GM19452 (cell line): ENCODE measurements at regions not wholly inside any gene's neighbourhood (a gene's known extent, or its start where the extent isn't known, plus 50 kb on each side); places are given as distances from the start of the nearest gene placed in this dataset.

Experiments used
- ATAC-seq: cut with Tn5 transposase; IDR thresholded peaks from one replicate; pipeline ENCODE4 v1.9.1; 2021; ENCODE audit not compliant: unreplicated experiment

DNA sequence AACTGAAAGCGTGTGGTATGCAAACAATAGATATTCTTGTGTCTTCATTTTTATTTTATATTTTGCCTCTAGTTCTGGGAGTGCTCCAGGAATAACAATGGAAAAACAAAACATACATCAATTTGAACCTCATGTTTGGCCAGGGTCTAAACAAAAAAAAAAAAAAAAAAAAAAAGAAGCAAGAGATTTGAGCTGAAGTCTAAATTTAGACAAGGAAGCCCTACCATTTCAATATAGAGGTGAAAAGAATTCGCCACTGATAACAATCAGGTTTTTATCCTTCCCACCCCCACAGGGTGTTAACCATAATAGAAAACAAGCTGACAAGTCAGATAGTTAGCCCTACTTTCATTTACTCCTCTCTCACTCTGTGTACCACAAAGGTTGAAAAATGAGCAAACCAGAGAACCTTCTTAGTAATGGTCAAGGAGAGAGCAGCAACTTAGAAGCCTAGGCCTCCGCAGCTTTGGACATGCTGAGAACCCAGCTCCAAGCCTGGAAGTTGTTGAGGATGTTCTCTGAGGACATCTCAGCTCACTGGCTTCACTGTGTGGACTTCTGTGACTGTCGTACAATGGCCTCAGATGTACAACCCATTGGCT, 118.2 kb upstream of the HMHB1 start:
- peak; percentile 92 for ATAC-seq

DNA sequence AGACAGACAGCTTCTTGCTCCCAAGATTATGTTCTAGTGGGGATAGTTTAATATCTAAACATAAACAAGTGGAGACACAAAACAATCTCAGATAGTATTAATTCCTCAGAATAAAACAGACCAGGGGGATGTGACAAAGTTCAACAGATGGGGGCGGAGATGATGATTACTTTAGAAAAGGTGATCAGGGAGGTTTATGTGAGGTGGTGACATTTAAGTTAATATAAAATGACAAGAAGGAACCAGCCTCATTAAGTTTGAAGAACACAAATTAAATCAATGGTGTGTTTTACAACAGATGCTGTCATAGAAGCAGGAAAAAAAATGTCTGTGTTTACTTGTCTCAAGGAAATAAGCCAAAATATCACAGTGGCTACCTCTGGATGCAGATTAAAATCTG, 119.6 kb upstream of the HMHB1 start:
- ATAC-seq, result no peak

DNA sequence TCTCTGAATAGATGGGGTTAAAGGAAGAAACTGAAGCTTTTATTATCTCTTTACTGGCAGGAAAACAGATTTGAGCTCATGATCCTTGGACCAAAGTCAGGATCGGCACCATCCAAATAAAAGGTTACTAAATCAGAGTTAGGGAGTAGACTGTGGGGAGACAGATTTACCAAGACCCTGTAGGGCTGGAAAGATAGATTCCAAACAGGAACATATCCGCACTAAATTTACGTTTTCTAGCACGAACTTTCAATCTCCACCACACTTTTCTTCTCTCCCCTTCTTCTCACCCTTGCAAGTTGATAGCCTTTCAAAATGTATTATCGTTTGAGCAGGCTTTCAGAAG, 120.0 kb upstream of the HMHB1 start:
- ATAC-seq, result no peak

DNA sequence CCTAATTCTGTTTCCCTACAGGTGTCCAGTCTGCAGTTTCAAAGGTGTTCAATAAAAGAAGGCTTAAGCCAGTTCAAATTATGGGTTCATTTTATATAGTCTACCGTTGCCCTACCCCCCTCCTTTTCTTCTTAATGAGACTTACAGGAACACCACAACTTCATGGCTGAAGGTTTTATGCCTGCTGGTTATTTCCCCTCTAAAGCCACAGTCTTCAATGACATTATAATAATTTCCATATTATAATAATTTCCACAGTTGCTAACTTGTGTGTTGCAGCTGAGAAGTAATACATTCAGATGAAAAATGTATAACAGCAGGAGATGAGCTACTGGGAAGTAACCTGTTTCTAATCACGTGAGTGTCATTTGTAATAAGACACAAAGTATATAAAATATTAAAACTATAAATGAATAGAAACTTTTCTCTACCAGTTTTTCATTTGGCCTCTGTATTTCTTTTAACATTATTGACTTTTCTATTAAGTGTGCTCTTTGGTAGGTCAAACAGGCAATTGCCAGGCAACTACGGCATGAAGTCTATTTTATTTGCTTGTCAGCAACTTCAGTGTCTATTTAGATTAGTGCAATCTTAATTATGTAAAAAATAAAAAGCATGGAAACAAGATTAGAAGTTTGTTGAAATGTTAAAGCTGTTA, 120.5 kb upstream of the HMHB1 start:
- no peak for ATAC-seq

DNA sequence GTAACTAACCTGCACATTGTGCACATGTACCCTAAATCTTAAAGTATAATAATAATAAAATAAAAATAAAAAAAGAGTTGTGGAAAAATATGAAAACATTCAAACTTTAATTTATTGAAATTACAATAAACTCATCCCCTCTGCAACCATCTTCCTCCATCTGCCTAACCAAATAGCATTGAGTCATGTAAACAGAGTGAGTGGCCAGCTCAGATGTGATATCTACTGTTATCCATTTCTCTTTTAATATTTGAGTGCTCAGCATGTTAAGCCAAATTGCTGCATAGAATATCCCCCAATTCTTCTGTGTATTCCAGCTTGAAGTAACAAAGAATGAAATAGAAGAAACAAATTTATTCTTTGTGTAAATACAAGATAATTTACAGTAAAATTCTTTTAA, 124.4 kb upstream of the HMHB1 start:
- ATAC-seq, result no peak

DNA sequence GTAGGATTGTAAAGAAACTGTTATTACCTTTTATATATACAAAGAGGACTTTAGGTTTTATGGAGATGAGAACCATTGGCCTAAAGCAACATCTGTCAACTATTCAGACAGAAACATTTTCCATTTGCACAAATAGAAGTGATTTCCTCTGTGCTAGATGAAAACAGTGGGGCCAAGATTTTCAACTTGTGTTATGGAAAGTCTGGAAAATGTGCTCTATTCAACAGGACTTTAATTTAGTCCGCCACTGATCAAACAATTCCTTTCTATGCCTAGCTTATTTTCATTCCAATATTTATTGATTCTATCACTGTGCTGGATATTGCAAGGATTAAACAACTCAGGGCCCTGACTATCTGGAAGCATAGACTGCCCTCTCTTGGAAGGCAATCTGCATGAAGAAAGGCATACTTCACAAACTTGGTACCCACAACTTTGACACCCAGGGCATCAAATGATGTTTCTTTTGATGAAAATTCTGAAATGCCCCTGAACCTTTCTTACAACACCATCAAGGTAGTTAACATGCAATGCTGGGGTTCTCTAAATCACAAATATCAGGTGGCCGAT, 126.6 kb upstream of the HMHB1 start:
- ATAC-seq, result no peak

DNA sequence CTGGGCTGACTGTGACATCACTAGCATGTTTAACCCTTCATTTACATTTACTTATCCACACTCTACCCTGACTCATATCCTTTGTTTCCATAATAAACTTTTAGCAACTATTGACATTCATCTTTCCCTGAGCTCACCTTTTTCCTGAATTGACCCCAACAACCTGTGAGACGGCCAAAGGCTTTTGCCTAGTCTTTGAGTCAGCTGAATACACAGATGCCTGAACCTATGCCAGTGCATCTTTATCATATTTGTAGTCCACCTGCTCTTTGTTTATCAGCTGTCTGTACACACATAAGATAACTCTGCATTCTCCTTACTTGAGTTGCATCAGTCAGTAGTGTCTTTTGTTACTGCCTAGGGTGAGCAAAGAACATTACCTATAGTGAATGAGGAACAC, 128.5 kb upstream of the HMHB1 start:
- no peak for ATAC-seq

DNA sequence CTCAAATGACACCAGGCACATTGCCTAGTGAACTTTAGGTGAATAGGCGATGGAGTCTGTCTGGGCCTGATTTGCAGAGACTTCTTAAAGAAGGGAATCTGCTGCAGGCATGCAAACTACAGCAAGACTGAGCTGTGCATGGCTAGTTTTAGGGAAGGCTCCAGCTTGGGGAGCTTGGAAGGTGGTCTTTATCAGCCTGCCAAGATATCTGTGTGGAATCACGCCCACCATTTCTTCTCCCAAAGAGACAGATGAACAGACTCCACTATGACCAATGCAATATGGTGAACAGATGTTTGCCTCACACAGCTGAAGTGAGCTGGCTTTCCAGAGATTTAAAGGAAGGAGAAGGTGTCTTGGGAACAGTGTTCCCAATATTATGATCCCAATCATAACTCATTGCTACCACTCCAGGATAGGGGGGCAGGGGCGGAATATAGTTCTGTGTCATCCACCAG, 129.0 kb upstream of the HMHB1 start:
- ATAC-seq, result no peak

DNA sequence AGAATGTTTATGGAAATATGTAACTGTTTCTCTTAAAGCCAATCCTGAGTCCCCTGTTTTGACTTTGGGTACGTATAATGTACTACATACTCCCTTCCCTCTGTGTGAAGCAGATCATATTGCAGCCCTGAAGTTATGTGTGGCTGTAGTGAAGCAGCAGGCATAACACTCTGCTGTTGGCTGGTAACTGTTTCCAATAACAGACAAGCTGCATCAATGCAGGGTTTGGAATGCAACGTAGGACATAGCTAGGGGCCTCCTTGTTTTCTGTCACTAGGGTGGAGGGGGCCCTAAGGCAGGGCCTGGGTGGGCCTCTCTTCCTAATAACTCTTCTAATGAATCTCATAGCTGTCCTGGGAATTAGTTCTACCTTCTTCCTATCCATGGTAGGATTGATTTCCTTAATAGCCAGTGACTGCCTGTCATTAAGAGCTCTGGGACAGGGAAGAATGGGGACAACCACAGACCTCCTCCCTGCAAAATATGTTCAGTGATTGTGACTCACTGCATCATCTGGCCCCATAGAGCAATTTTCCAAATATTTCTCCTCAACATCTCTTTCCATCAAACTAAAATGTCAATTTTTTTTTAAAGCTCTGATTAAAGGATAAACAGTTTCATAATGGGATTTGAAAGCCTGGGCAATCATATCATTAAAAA, 129.6 kb upstream of the HMHB1 start:
- ATAC-seq, result no peak

DNA sequence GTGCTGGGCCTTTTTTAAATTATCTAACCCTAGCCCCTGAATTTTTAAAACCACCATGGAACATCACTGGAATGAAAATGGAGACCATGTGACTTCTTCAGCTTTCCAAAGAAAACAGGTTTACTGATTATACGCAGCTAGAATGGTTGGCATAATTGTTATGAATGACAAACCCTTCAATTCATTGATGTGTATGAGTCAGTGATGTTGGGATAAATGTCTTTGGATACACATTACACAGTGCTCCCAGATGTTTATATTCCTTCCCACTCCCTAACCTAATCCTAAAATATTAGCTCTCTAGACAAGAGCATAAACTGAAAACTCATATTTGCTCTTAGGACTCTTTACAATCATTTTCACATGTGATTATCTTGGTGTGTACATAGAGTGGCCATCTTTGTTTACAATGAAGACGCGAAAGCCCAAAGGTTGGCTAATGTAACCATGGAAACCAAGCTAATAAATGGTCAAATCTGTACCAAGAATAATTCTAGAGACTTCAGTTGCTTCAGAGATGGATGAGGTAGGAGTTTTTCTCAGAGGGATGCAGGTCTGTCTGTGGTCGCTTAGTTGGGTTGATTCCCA, 131.2 kb upstream of the HMHB1 start:
- no peak for ATAC-seq

DNA sequence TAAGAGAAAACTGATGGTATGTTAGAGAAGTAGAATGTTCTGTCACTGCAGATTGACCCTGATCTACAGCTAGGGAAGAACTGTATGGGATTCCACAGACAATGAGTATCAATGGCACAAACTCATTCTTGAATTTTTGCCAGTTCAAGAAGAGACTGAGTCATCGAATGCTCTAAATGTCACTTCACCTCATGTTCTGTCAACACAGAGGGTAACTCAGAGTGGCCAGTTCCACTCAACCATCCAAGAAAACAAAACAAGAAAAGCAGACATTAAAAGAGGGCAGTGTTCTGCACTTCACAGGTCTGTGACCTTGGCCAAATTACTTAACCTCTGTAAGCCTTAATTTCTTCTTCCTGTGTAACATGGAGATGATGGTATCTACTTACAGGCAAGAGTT, 132.2 kb upstream of the HMHB1 start:
- no peak for ATAC-seq

DNA sequence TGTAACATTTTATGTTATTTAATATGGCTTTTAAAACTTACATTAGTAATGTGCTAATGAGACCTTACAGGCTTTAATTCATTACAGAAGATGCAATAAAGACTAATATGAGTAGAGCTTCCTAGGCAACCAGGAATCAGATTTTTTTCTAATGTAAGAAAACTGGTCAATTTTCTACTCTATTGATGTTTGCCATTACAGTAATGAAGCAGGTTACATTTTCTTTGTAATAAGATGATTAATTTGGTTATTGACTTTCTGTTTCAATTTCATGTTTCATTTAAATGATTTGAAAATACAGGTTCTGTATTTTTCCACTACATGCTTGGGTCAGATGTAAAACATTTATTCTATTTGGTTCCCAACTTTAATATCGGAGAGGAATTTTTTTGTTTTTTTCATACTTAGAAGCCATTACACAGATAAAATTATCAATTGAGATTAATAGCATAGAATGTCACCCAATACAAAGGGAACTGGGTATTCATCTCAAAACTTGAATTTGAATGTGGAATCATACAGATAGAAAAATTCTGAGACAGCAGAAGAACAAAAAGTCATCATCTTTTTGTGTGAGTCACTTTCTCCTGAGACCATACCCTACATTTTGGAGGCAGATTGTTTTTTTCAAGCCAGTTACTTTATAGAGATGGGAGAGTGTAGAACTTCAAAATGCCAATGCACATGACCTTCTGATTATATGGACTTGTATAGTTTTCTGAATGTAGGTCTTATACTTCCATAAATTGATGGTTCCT, 133.6 kb upstream of the HMHB1 start:
- ATAC-seq, result no peak

DNA sequence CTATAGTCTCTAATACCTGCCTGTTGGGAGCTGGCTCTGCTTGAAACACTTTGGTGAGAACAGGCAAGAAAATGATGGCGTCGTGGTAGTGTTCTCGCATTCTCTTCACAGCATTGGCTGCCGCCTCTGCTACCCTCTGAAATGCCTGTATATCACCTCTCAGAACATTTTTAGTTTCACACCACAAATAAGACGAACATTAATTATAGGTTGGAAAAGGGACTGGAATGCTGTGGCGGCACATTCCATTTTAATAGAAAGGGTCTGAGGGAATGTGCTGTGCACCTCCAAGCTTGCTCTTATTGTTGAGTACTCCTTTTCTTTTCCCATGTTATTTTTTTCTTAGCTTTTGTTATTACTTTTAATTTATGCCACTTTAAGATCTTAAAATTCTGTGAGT, 134.6 kb upstream of the HMHB1 start:
- no peak for ATAC-seq

DNA sequence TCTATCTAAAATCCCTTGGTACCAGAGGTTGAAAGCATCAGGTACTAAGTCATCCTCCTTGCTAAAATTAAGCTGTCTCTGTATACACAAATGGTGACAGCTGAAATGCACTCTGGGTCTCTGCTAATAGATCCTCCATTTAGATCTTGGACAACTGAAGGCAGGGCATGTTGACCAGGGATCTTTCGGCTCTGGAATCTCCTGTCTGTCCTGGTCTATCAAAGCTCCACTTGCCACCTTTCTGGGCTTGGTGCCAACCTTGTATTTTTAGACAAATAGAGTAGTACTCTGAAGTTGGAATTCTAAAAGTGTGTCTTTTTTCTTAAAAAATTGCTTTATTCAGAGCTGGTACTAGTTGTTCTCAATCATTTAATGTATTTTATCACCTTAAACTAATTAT, 135.2 kb upstream of the HMHB1 start:
- ATAC-seq, result no peak

DNA sequence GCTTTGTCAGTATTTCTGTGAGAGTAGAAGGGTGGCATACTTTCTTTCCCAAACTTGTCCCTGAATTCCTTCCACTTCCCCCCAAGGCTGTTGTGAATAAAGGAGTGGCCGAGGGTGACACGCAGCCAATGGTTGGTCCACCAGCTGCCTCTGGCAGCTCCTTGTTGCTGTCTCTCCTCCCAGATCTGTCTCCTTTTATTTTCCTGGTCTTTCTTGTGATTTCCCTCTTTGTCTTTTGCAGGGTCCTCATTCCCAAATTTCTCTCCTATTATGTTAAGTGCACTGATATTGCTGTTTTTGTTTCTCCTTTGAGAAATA, 137.5 kb upstream of the HMHB1 start:
- ATAC-seq, result no peak

DNA sequence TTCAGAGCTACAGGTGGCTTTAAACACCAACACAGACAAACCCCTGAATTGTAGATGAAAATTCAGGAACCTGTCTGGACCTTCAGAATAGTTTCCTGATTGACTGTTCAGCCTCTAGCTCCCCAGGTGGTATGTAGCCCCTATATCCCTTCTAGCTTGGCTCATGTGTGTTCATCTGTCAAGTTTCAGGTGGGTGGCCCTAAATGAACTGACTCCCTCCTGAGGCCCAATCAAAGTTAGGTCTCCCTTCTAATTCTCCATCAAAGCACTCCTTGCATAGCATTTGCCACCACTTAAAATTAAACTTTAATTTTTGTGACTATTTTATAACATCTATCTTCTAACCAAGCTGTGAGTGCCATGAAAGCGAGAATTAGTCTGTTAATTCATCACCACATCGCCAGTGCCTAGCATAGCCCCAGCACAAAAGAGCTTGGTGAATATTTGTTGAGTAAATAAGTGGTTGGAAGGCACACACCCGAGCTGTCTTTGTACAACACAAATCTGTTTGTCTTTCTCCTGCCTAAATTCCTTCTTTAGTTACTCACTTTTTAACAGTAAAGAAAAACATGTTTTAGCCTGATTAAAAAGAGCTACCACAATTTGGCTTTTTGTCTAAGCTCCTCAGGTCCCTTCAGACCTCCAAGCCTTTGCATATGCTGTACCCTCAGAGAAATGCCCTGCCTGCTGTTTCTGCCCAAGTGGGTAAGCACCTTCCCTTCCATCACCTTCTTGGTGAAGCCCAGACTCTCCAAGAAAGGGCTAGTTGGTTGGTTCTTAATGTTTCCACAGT, 138.1 kb upstream of the HMHB1 start:
- ATAC-seq, result no peak

DNA sequence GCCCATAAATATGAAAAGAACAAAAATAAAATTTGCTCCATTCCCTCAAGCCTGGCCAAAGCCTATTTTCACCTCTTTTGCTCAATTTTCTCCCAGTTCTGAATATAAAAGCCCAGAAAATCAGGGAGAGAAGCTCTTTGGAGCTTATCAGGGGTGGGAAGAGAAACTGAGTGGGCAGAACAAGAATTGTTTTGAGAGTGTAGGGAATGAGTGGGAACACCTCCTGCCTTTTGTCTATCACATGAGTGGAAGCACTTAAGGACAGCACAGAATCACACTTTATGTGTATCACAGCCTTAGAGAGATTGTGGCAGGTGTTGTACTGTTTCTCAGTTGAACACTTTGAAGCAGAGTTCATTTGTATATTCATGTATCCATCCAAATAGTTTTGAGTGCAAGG, 139.2 kb upstream of the HMHB1 start:
- no peak for ATAC-seq

DNA sequence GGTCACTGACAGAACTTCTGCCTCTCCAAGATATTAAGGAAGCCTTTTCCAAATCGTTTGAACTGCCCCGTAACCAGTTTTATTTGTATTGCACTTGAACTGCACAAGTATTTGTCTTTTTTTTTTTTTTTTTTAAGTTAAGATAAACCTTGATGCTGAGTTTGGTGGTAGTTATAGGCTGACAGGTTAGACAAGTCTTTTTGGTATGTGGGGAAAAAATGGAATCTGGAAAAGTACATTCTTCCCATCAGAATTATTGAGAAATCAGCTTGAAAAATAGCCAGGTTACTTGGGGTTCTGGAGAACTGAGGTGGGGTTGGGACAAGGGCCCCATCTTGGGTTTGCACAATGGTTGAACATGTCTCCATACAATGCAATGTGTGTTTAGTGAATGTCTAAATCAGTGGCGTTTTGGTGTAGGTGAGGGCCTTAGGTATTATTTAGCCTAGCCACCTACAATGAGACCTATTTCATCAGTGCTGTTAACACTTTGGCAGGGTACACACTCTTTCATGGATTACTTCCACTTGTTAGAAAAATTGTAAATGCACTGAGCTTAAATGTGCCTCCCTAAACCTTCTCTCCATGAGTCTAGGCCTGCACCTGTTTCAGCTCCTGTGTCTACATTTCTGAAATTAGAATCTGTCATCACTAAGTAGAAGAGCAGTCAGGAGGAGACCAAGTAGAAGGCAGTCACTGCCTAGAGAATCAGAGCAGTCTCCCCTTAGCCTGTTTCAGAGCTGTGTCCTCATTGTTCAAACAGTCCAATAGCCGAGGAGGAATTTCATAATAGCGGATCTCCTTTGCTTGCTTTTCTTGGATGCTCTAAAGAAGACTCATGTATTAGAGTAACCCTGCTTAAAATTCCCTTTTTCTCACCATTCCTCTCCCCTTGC, 140.0 kb upstream of the HMHB1 start:
- ATAC-seq, result no peak

DNA sequence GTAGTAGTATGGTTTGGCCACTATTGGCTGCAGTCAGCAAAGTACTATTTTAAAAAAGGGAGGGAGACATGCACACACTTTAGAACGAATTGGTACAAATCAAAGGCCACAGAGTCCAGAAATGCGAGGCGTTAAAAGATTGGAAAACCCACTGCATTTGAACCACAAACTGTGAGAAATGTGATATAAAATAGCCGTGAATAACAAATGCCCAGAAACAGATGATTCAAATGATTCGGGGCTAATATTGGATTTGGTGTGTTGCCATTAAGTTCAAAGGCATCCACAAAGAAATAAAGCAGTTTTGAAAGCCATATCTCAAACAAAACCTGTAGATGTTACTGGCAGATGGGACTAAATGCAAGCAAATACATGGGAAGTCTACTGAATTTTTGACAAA, 140.9 kb upstream of the HMHB1 start:
- ATAC-seq, result no peak

DNA sequence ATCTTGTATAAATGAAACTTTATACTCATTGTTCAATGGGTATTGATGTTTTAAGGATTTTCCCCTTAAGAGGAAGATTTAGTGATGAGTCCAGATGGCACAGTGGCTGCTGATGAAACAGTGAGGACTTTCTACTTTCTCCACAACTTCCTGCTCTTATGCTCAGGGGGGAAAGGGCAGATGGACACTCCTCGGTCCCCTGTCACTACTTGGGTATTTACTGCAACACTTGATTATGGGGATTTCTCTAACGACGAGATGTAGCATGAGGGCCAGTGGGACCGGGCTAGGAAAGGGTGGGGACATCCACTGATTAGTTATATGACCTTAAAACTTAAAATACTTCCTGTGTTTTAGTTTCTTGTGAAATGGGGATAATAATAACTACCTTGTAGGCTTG, 146.1 kb upstream of the HMHB1 start:
- no peak for ATAC-seq
